OCI-LY7 (cell line): ENCODE measurements at regions not wholly inside any gene's neighbourhood (a gene's known extent, or its start where the extent isn't known, plus 50 kb on each side); places are given as distances from the start of the nearest gene placed in this dataset. TPM values are rescaled to one million over a fixed set of nuclear protein-coding genes. Genes with fewer than 3 reads are reported as not detected.

Experiments used
- BruUV-seq: library from RNA; stranded (reverse); fragments of 400-500 nt; replicated peaks from 2 replicates; lab custom pipeline; 2021; lab: Mats Ljungman, UMichigan
- CTCF ChIA-PET: fragments of 300-600 bp; sonication (Branson Sonifier 250); formaldehyde crosslinking; loops from one replicate; lab custom pipeline; 2022; ENCODE audit warnings: antibody characterized with exemption; ENCODE audit not compliant: unreplicated experiment; lab: Charles Lee
- POLR2A ChIA-PET: fragments of 300-600 bp; sonication (Branson Sonifier 250); formaldehyde crosslinking; loops from one replicate; lab custom pipeline; 2022; ENCODE audit warnings: antibody characterized with exemption; lab: Charles Lee
- DNase-seq: peaks from one replicate; pipeline ENCODE4 v3.0.0-alpha.2; 2015; ENCODE audit warnings: low spot score
- H2AFZ ChIP-seq: fragments of 200-600 bp; sonication (generic), shearing (Covaris generic); 2 replicates; pipeline ENCODE4 v1.6.1; 2014; ENCODE audit warnings: mild to moderate bottlenecking, antibody characterized with exemption, low read length, moderate library complexity
- H3K27ac ChIP-seq: fragments of 200-600 bp; sonication (generic); 2 replicates; pipeline ENCODE4 v1.5.1; 2014; ENCODE audit warnings: mixed run types, low read depth, mild to moderate bottlenecking, moderate library complexity, low read length, inconsistent platforms; ENCODE audit not compliant: poor library complexity, severe bottlenecking
- H3K36me3 ChIP-seq: fragments of 200-600 bp; sonication (generic); 2 replicates; pipeline ENCODE4 v1.6.1; 2014; ENCODE audit warnings: mild to moderate bottlenecking, antibody characterized with exemption, low read length, moderate library complexity, mixed read lengths; ENCODE audit not compliant: insufficient read depth
- H3K4me1 ChIP-seq: fragments of 200-600 bp; sonication (generic); 2 replicates; pipeline ENCODE4 v1.5.1; 2014; ENCODE audit warnings: mild to moderate bottlenecking, low read length; ENCODE audit not compliant: insufficient read depth, poor library complexity, severe bottlenecking
- H3K4me2 ChIP-seq: fragments of 200-600 bp; sonication (generic); 2 replicates; pipeline ENCODE4 v1.6.1; 2014; ENCODE audit warnings: mild to moderate bottlenecking, low read length
- H3K4me3 ChIP-seq: fragments of 200-600 bp; sonication (generic); 2 replicates; pipeline ENCODE4 v1.5.1; 2014; ENCODE audit warnings: mild to moderate bottlenecking, low read depth, low read length; ENCODE audit not compliant: poor library complexity, severe bottlenecking
- H3K79me2 ChIP-seq: fragments of 200-600 bp; sonication (generic); 2 replicates; pipeline ENCODE4 v1.6.1; 2016; ENCODE audit warnings: low read depth, mild to moderate bottlenecking, low read length, moderate library complexity, mixed read lengths; ENCODE audit not compliant: insufficient read depth
- H3K9me2 ChIP-seq: fragments of 200-600 bp; sonication (generic); 2 replicates; pipeline ENCODE4 v1.6.1; 2016; ENCODE audit warnings: mild to moderate bottlenecking, low read length, mixed read lengths; ENCODE audit not compliant: insufficient read depth
- H3K9me3 ChIP-seq: fragments of 200-600 bp; sonication (generic); 2 replicates; pipeline ENCODE4 v1.6.1; 2014; ENCODE audit warnings: mild to moderate bottlenecking, mixed run types, low read length, mixed read lengths
- H4K20me1 ChIP-seq: fragments of 200-600 bp; sonication (generic); 2 replicates; pipeline ENCODE4 v1.6.1; 2014; ENCODE audit warnings: mild to moderate bottlenecking, antibody characterized with exemption, low read length, moderate library complexity, mixed read lengths; ENCODE audit not compliant: insufficient read depth
- CTCF ChIP-seq: fragments of 200-600 bp; sonication (generic); conservative IDR thresholded peaks from 2 replicates; pipeline ENCODE4 v1.5.1; 2014; ENCODE audit warnings: mild to moderate bottlenecking, antibody characterized with exemption, low read length, moderate library complexity, mixed read lengths
- EZH2phosphoT487 ChIP-seq: fragments of 200-600 bp; sonication (generic); IDR thresholded peaks from 2 replicates; pipeline ENCODE4 v1.6.1; 2018; ENCODE audit warnings: low read depth, borderline replicate concordance, mild to moderate bottlenecking, mixed run types, antibody characterized with exemption, low read length, moderate library complexity, mixed read lengths
- intact Hi-C: fragments of 100-400 bp; cut with micrococcal nuclease; formaldehyde crosslinking; loops from one replicate; pipeline ENCODE4 v1.10.0; 2022; ENCODE audit not compliant: unreplicated experiment
- small RNA-seq: library from RNA; depleted of rRNA; stranded (forward); fragments of <200 nt; gene quantifications from one replicate; pipeline ENCODE3, GENCODE V24; 2014

GRCh38 chr4:151620066-151620465 is 140.7 kb downstream of the GATB start:
- H3K4me2 ChIP-seq: no peak overlapping the region
- no peak overlapping the region for H3K4me3 ChIP-seq
- H4K20me1 ChIP-seq: no peaks in the 10 kb centered on the region
- no peak for DNase-seq
- no peaks in the 10 kb centered on the region for H3K9me3 ChIP-seq
- no peaks in the 10 kb centered on the region for H3K9me2 ChIP-seq
- H3K79me2 ChIP-seq: no peaks in the 10 kb centered on the region
- H3K36me3 ChIP-seq: no peaks in the 10 kb centered on the region
- ChIA-PET POLR2A (interaction anchor here (0.7 to 1.1 kb wide), 2 partner anchors 32 to 124 kb away, joined by 3 to 6 read pairs; no protein-coding TSS in a partner anchor), CTCF (no interaction called here)
- no peaks in the 10 kb centered on the region for H3K4me1 ChIP-seq
- no peak overlapping the region for H2AFZ ChIP-seq
- intact Hi-C loops: no loop called here
- TF ChIP-seq EZH2phosphoT487: no peak
- no peak for TF ChIP-seq CTCF
- no TSS peak for BruUV-seq
- no peak overlapping the region for H3K27ac ChIP-seq

Small RNA genes in the stretch of these regions (small RNA-seq; reads per million reads assigned to genes)
- not detected for gene RN7SKP35
